Activated CD4-positive, alpha-beta T cell treated with anti-CD3 and anti-CD28 coated beads, Interleukin-2, amount 10 ng/mL, durations not matched to agents 7 days and 5 days (primary cell): ENCODE measurements at regions not wholly inside any gene's neighbourhood (a gene's known extent, or its start where the extent isn't known, plus 50 kb on each side); places are given as distances from the start of the nearest gene placed in this dataset.

Experiments used
- CTCF ChIA-PET: fragments of 350-600 bp; sonication (Branson Sonifier 250); formaldehyde crosslinking; loops from one replicate; lab custom pipeline; 2021; ENCODE audit warnings: antibody characterized with exemption; lab: Charles Lee
- POLR2A ChIA-PET: fragments of 350-600 bp; sonication (Branson Sonifier 250); formaldehyde crosslinking; loops from one replicate; lab custom pipeline; 2021; ENCODE audit warnings: antibody characterized with exemption; lab: Charles Lee
- DNase-seq: peaks from one replicate; pipeline ENCODE4 v3.0.0-alpha.2; 2020
- H3K27ac Mint-ChIP-seq: one replicate; pipeline ENCODE4 v1.8.0; 2021; ENCODE audit warnings: mild to moderate bottlenecking, moderate library complexity, mixed read lengths
- H3K27me3 Mint-ChIP-seq: one replicate; pipeline ENCODE4 v1.8.0; 2021; ENCODE audit warnings: mixed read lengths
- H3K36me3 Mint-ChIP-seq: one replicate; pipeline ENCODE4 v1.8.0; 2021; ENCODE audit warnings: low read depth, mixed read lengths
- H3K4me1 Mint-ChIP-seq: one replicate; pipeline ENCODE4 v1.8.0; 2021; ENCODE audit warnings: mixed read lengths
- H3K4me3 Mint-ChIP-seq: one replicate; pipeline ENCODE4 v1.8.0; 2021; ENCODE audit warnings: mild to moderate bottlenecking, moderate library complexity, mixed read lengths
- H3K9me3 Mint-ChIP-seq: one replicate; pipeline ENCODE4 v1.8.0; 2021; ENCODE audit warnings: mixed read lengths

- Mint-ChIP-seq H3K4me1 (no peaks in the 10 kb centered on the region), H3K4me3 (no peak overlapping the region), H3K27me3 (no peaks in the 10 kb centered on the region), H3K9me3 (peaks cover 12% of the 10 kb centered on the region), H3K36me3 (no peaks in the 10 kb centered on the region), H3K27ac (no peak overlapping the region)
- ChIA-PET POLR2A (no interaction called here), CTCF (no interaction called here)
- DNase-seq = no peak
Observed at GRCh38 chr4:18880871-18881270, 859.3 kb upstream of the LCORL start.

- Mint-ChIP-seq H3K4me1 (no peaks in the 10 kb centered on the region), H3K4me3 (no peak overlapping the region), H3K36me3 (no peaks in the 10 kb centered on the region), H3K27me3 (no peaks in the 10 kb centered on the region), H3K9me3 (peaks cover 14% of the 10 kb centered on the region), H3K27ac (no peak overlapping the region)
- no peak for DNase-seq
- CTCF ChIA-PET = no interaction called here
- POLR2A ChIA-PET = no interaction called here
Observed at GRCh38 chr4:18878561-18878960, 857.0 kb upstream of the LCORL start.

- peaks cover 4% of the 10 kb centered on the region for H3K9me3 Mint-ChIP-seq
- H3K27ac Mint-ChIP-seq = no peak overlapping the region
- no peaks in the 10 kb centered on the region for H3K4me1 Mint-ChIP-seq
- no peaks in the 10 kb centered on the region for H3K27me3 Mint-ChIP-seq
- DNase-seq = no peak
- no peak overlapping the region for H3K4me3 Mint-ChIP-seq
- ChIA-PET POLR2A (no interaction called here), CTCF (no interaction called here)
- no peaks in the 10 kb centered on the region for H3K36me3 Mint-ChIP-seq
Observed at GRCh38 chr4:18869166-18869565, 847.6 kb upstream of the LCORL start.

- H3K9me3 Mint-ChIP-seq = peaks cover 6% of the 10 kb centered on the region
- no peaks in the 10 kb centered on the region for H3K4me1 Mint-ChIP-seq
- H3K27me3 Mint-ChIP-seq = no peaks in the 10 kb centered on the region
- DNase-seq = no peak
- no peak overlapping the region for H3K4me3 Mint-ChIP-seq
- H3K27ac Mint-ChIP-seq = no peak overlapping the region
- H3K36me3 Mint-ChIP-seq = no peaks in the 10 kb centered on the region
- ChIA-PET CTCF (no interaction called here), POLR2A (no interaction called here)
Observed at GRCh38 chr4:18860836-18861530, 839.4 kb upstream of the LCORL start.

GRCh38 chr4:18859468-18859867 is 837.9 kb upstream of the LCORL start:
- Mint-ChIP-seq H3K4me3 (no peak overlapping the region), H3K27ac (no peak overlapping the region), H3K36me3 (no peaks in the 10 kb centered on the region), H3K9me3 (peaks cover 6% of the 10 kb centered on the region), H3K27me3 (no peaks in the 10 kb centered on the region), H3K4me1 (no peaks in the 10 kb centered on the region)
- ChIA-PET CTCF (no interaction called here), POLR2A (no interaction called here)
- DNase-seq = no peak

GRCh38 chr4:18858229-18858922 is 836.8 kb upstream of the LCORL start:
- Mint-ChIP-seq H3K4me3 (no peak overlapping the region), H3K27me3 (no peaks in the 10 kb centered on the region), H3K27ac (no peak overlapping the region), H3K4me1 (no peaks in the 10 kb centered on the region), H3K36me3 (no peaks in the 10 kb centered on the region), H3K9me3 (peaks cover 3% of the 10 kb centered on the region)
- POLR2A ChIA-PET = no interaction called here
- CTCF ChIA-PET = no interaction called here
- no peak for DNase-seq

- ChIA-PET POLR2A (no interaction called here), CTCF (no interaction called here)
- Mint-ChIP-seq H3K36me3 (no peaks in the 10 kb centered on the region), H3K4me3 (no peak overlapping the region), H3K27ac (no peak overlapping the region), H3K27me3 (no peaks in the 10 kb centered on the region), H3K4me1 (no peaks in the 10 kb centered on the region), H3K9me3 (peaks cover 3% of the 10 kb centered on the region)
- no peak for DNase-seq
Observed at GRCh38 chr4:18850867-18851266, 829.3 kb upstream of the LCORL start.

- Mint-ChIP-seq H3K9me3 (peaks cover 9% of the 10 kb centered on the region), H3K4me3 (no peak overlapping the region), H3K36me3 (no peaks in the 10 kb centered on the region), H3K27me3 (no peaks in the 10 kb centered on the region), H3K27ac (no peak overlapping the region), H3K4me1 (no peaks in the 10 kb centered on the region)
- ChIA-PET POLR2A (no interaction called here), CTCF (no interaction called here)
- no peak for DNase-seq
Observed at GRCh38 chr4:18847249-18847890, 825.8 kb upstream of the LCORL start.

- Mint-ChIP-seq H3K27me3 (no peaks in the 10 kb centered on the region), H3K4me1 (no peaks in the 10 kb centered on the region), H3K27ac (no peak overlapping the region), H3K36me3 (no peaks in the 10 kb centered on the region), H3K9me3 (peaks cover 9% of the 10 kb centered on the region), H3K4me3 (no peak overlapping the region)
- CTCF ChIA-PET = no interaction called here
- DNase-seq = no peak
- POLR2A ChIA-PET = no interaction called here
Observed at GRCh38 chr4:18846313-18846712, 824.8 kb upstream of the LCORL start.

- Mint-ChIP-seq H3K9me3 (peaks cover 9% of the 10 kb centered on the region), H3K27me3 (no peaks in the 10 kb centered on the region), H3K4me1 (no peaks in the 10 kb centered on the region), H3K4me3 (no peak overlapping the region), H3K36me3 (no peaks in the 10 kb centered on the region), H3K27ac (no peak overlapping the region)
- POLR2A ChIA-PET = no interaction called here
- no peak for DNase-seq
- CTCF ChIA-PET = no interaction called here
Observed at GRCh38 chr4:18844726-18845125, 823.2 kb upstream of the LCORL start.

- no peaks in the 10 kb centered on the region for H3K4me1 Mint-ChIP-seq
- no peaks in the 10 kb centered on the region for H3K27me3 Mint-ChIP-seq
- ChIA-PET POLR2A (no interaction called here), CTCF (no interaction called here)
- H3K27ac Mint-ChIP-seq = no peak overlapping the region
- H3K4me3 Mint-ChIP-seq = no peak overlapping the region
- peaks cover 6% of the 10 kb centered on the region for H3K9me3 Mint-ChIP-seq
- H3K36me3 Mint-ChIP-seq = no peaks in the 10 kb centered on the region
- no peak for DNase-seq
Observed at GRCh38 chr4:18842431-18842830, 820.9 kb upstream of the LCORL start.

- Mint-ChIP-seq H3K27me3 (no peaks in the 10 kb centered on the region), H3K4me1 (no peaks in the 10 kb centered on the region), H3K36me3 (no peaks in the 10 kb centered on the region), H3K4me3 (no peak overlapping the region), H3K9me3 (peaks cover 6% of the 10 kb centered on the region), H3K27ac (no peak overlapping the region)
- ChIA-PET POLR2A (no interaction called here), CTCF (no interaction called here)
- no peak for DNase-seq
Observed at GRCh38 chr4:18840481-18840880, 818.9 kb upstream of the LCORL start.

- Mint-ChIP-seq H3K9me3 (no peaks in the 10 kb centered on the region), H3K36me3 (no peaks in the 10 kb centered on the region)
- POLR2A ChIA-PET = no interaction called here
Observed at GRCh38 chr4:18816228-18816895, 794.8 kb upstream of the LCORL start.

More at GRCh38 chr4:18816228-18816895, 794.8 kb upstream of the LCORL start:
- Mint-ChIP-seq H3K27me3 (no peaks in the 10 kb centered on the region), H3K4me3 (no peak overlapping the region), H3K4me1 (no peaks in the 10 kb centered on the region), H3K27ac (no peak overlapping the region)
- CTCF ChIA-PET = interaction anchor here (0.7 kb wide), 1 partner anchor 22 kb away, joined by 5 read pairs; no protein-coding TSS in a partner anchor
- DNase-seq = no peak
